ENCODE measurements at regions not wholly inside any gene's neighbourhood (a gene's known extent, or its start where the extent isn't known, plus 50 kb on each side); places are given as distances from the start of the nearest gene placed in this dataset.
"Not testable (repeated sequence)": the region's sequence is repeated elsewhere in the genome, so short reads cannot be mapped to it uniquely, and the experiment has no call there.

- Histone ChIP-seq H3K4me1 (no peaks in the 10 kb centered on the region), H3K36me3 (no peaks in the 10 kb centered on the region), H3K27me3 (no peaks in the 10 kb centered on the region), H3K4me3 (no peak overlapping the region), H3K27ac (no peak overlapping the region), H3K9me3 (no peaks in the 10 kb centered on the region)
- intact Hi-C loops (cut with DNase I; ENCODE audit: low total_unique reads) = no loop called here
- in situ Hi-C loops (cut with MboI; ENCODE audit: low sequenced_read_pairs in 4 of 4) = no loop called here
- ATAC-seq (no peak), DNase-seq (no peak)
- TF ChIP-seq POLR2A (IDR thresholded peaks at IDR 0.05) = no peak
- TF ChIP-seq CTCF (IDR thresholded peaks at IDR 0.05 in 4 of 5, conservative IDR thresholded peaks at IDR 0.05 in 1 of 5) = no peak
Observed at GRCh38 chr19:28066161-28066560, 1146.8 kb downstream of the UQCRFS1 start.

GRCh38 chr19:28065026-28065425 is 1147.9 kb downstream of the UQCRFS1 start:
- in situ Hi-C loops (cut with MboI; ENCODE audit: low sequenced_read_pairs in 4 of 4) = no loop called here
- H3K9me3 ChIP-seq = no peaks in the 10 kb centered on the region
- DNase-seq (no peak), ATAC-seq (no peak)
- H3K4me3 ChIP-seq = no peak overlapping the region
- H3K27me3 ChIP-seq = no peaks in the 10 kb centered on the region
- TF ChIP-seq CTCF (IDR thresholded peaks at IDR 0.05 in 4 of 5, conservative IDR thresholded peaks at IDR 0.05 in 1 of 5) (no peak), POLR2A (IDR thresholded peaks at IDR 0.05) (no peak)
- H3K27ac ChIP-seq = no peak overlapping the region
- no peaks in the 10 kb centered on the region for H3K36me3 ChIP-seq
- no peaks in the 10 kb centered on the region for H3K4me1 ChIP-seq
- intact Hi-C loops (cut with DNase I; ENCODE audit: low total_unique reads) = no loop called here

- DNase-seq (no peak), ATAC-seq (no peak)
- no peaks in the 10 kb centered on the region for H3K36me3 ChIP-seq
- no peak overlapping the region for H3K4me3 ChIP-seq
- intact Hi-C loops (cut with DNase I; ENCODE audit: low total_unique reads) (no loop called here), in situ Hi-C loops (cut with MboI; ENCODE audit: low sequenced_read_pairs in 4 of 4) (no loop called here)
- TF ChIP-seq CTCF (IDR thresholded peaks at IDR 0.05 in 4 of 5, conservative IDR thresholded peaks at IDR 0.05 in 1 of 5) (no peak), POLR2A (IDR thresholded peaks at IDR 0.05) (no peak)
- H3K9me3 ChIP-seq = no peaks in the 10 kb centered on the region
- H3K27ac ChIP-seq = no peak overlapping the region
- no peaks in the 10 kb centered on the region for H3K4me1 ChIP-seq
- H3K27me3 ChIP-seq = no peaks in the 10 kb centered on the region
Observed at GRCh38 chr19:28063702-28064101, 1149.2 kb downstream of the UQCRFS1 start.

GRCh38 chr19:28061111-28061510 is 1151.8 kb downstream of the UQCRFS1 start:
- intact Hi-C loops (cut with DNase I; ENCODE audit: low total_unique reads) = no loop called here
- Histone ChIP-seq H3K9me3 (no peaks in the 10 kb centered on the region), H3K27ac (no peak overlapping the region), H3K27me3 (no peaks in the 10 kb centered on the region), H3K4me3 (no peak overlapping the region), H3K4me1 (no peaks in the 10 kb centered on the region), H3K36me3 (no peaks in the 10 kb centered on the region)
- in situ Hi-C loops (cut with MboI; ENCODE audit: low sequenced_read_pairs in 4 of 4) = no loop called here
- DNase-seq (no peak), ATAC-seq (no peak)
- no peak for TF ChIP-seq CTCF (IDR thresholded peaks at IDR 0.05 in 4 of 5, conservative IDR thresholded peaks at IDR 0.05 in 1 of 5)
- TF ChIP-seq POLR2A (IDR thresholded peaks at IDR 0.05) = no peak

- H3K4me1 ChIP-seq; H3K27me3 ChIP-seq; in situ Hi-C loops (cut with MboI; ENCODE audit: low sequenced_read_pairs in 4 of 4); H3K36me3 ChIP-seq; H3K27ac ChIP-seq; intact Hi-C loops (cut with DNase I; ENCODE audit: low total_unique reads); DNase-seq; ATAC-seq; H3K4me3 ChIP-seq; H3K9me3 ChIP-seq: not testable (repeated sequence)
Observed at GRCh38 chr19:28057026-28057425, 1155.9 kb downstream of the UQCRFS1 start.

Measured in gastrocnemius medialis (tissue), 4 donors.